Prostate gland (tissue), 2 donors: ENCODE measurements at regions not wholly inside any gene's neighbourhood (a gene's known extent, or its start where the extent isn't known, plus 50 kb on each side); places are given as distances from the start of the nearest gene placed in this dataset.

Source experiments
- DNase-seq: peaks from one replicate; pipeline ENCODE4 v3.0.0-alpha.2; 2019; ENCODE audit warnings: low spot score
- H3K27ac ChIP-seq, 2 donors: fragments of 200-600 bp; sonication (generic); 2 replicates each; pipeline ENCODE4 v1.5.1; 2017 to 2019
- H3K27me3 ChIP-seq: fragments of 200-600 bp; sonication (generic); replicated peaks from 2 replicates; pipeline ENCODE4 v1.5.1; 2019; ENCODE audit not compliant: insufficient read depth
- H3K36me3 ChIP-seq, 2 donors: fragments of 200-600 bp; sonication (generic); 1 replicate in 1 of 2; 2 replicates in 1 of 2; pipeline versions ENCODE4 v1.5.1 to v1.8.1; 2017 to 2019
- H3K4me1 ChIP-seq: fragments of 200-600 bp; sonication (generic); replicated peaks from 2 replicates; pipeline ENCODE4 v1.5.1; 2019
- H3K4me3 ChIP-seq, 2 donors: fragments of 200-600 bp; sonication (generic); 2 replicates each; pipeline ENCODE4 v1.5.1; 2017 to 2019
- H3K9me3 ChIP-seq: fragments of 200-600 bp; sonication (generic); 2 replicates; pipeline ENCODE4 v1.5.1; 2017
- CTCF ChIP-seq, 4 experiments: fragments of 200-600 bp in 2 of 4; fragments of 450-650 bp in 2 of 4; sonication (generic) in 2 of 4; IDR thresholded peaks; 1 replicate in 3 of 4; 2 replicates in 1 of 4; pipeline ENCODE4 v1.5.1; 2016 to 2019; ENCODE audit warnings: antibody characterized with exemption in 4 of 4, mild to moderate bottlenecking in 2 of 4, moderate library complexity in 2 of 4
- POLR2A ChIP-seq: fragments of 450-650 bp; IDR thresholded peaks from one replicate; pipeline ENCODE4 v1.6.1; 2016; ENCODE audit warnings: antibody characterized with exemption, mild to moderate bottlenecking
- POLR2AphosphoS5 ChIP-seq: sonication (generic); formaldehyde crosslinking; IDR thresholded peaks from one replicate; pipeline ENCODE4 v1.6.1; 2017; ENCODE audit warnings: antibody characterized with exemption
- WGBS: methylation state at CpG from one replicate; pipeline ENCODE4 v1.1.5; 2018; 5-methylcytosine and 5-hydroxymethylcytosine counted together
- intact Hi-C: fragments of 100-400 bp; cut with DNase I; formaldehyde crosslinking; loops from one replicate; pipeline ENCODE4 v1.14.2; 2022

DNA sequence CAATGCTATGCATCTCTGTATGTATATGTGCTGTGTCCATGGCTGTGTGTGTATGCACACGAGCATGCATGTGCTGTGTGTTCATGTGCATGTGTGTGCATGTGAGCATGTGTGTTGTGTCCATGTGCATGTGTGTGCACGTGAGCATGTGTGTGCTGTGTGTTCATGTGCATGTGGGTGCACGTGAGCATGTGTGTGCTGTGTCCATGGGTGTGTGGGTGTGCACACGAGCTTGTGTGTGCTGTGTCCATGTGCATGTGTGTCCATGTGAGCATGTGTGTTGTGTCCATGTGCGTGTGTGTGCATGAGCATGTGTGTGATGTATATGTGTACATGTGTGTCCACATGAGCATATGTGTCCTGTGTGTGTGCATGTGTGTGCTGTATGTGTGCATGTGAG is 414.4 kb upstream of the SALL3 start:
- Histone ChIP-seq H3K36me3 (no peaks in the 10 kb centered on the region), H3K4me1 (no peaks in the 10 kb centered on the region), H3K27ac (no peak overlapping the region), H3K27me3 (no peaks in the 10 kb centered on the region), H3K9me3 (no peaks in the 10 kb centered on the region), H3K4me3 (no peak overlapping the region)
- intact Hi-C loops: no loop called here
- no peak for DNase-seq
- 96% methylated on average over 5 of the region's 5 CpGs for WGBS
- TF ChIP-seq POLR2A (no peak), CTCF (IDR thresholded peaks at IDR 0.05) (no peak), POLR2AphosphoS5 (no peak)

- Histone ChIP-seq H3K27me3 (no peaks in the 10 kb centered on the region), H3K9me3 (no peaks in the 10 kb centered on the region), H3K4me3 (no peak overlapping the region), H3K4me1 (no peaks in the 10 kb centered on the region), H3K27ac (no peak overlapping the region), H3K36me3 (no peaks in the 10 kb centered on the region)
- intact Hi-C loops: no loop called here
- DNase-seq: no peak
- TF ChIP-seq POLR2AphosphoS5 (no peak), CTCF (IDR thresholded peaks at IDR 0.05) (no peak)
- 89% methylated on average over 1 of the region's 1 CpG for WGBS
Observed at GRCh38 chr18:78566065-78566464, 413.6 kb upstream of the SALL3 start.

DNA sequence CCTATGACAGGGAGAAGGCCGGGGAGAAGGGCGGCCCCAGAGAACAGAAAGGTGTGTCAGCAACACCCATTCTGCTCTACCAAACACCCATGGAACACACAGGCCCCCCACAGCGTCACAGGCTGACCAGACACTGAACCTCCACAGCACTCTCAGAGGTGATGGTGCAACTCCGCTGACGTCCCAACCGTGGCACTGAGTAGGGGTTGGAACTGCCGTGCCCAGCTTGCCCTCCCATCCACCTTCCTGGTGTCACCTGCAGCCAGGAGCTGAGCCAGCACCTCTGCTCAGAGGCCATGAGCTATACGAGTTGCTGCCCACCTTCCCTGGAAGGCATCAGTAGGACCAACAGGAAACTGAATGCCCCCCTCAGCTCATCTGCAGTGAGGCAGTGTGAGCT is 412.9 kb upstream of the SALL3 start:
- Histone ChIP-seq H3K9me3 (no peaks in the 10 kb centered on the region), H3K27ac (no peak overlapping the region), H3K4me1 (no peaks in the 10 kb centered on the region), H3K4me3 (no peak overlapping the region), H3K36me3 (no peaks in the 10 kb centered on the region), H3K27me3 (no peaks in the 10 kb centered on the region)
- WGBS: 76% methylated on average over 8 of the region's 8 CpGs
- DNase-seq: no peak
- no peak for TF ChIP-seq POLR2A
- no peak for TF ChIP-seq CTCF (IDR thresholded peaks at IDR 0.05)
- TF ChIP-seq POLR2AphosphoS5: no peak
- intact Hi-C loops: no loop called here

GRCh38 chr18:78571063-78571785 is 408.4 kb upstream of the SALL3 start:
- no peak for DNase-seq
- H3K9me3 ChIP-seq: no peaks in the 10 kb centered on the region
- no peaks in the 10 kb centered on the region for H3K27me3 ChIP-seq
- H3K36me3 ChIP-seq: no peaks in the 10 kb centered on the region
- TF ChIP-seq POLR2A (no peak), POLR2AphosphoS5 (no peak), CTCF (IDR thresholded peaks at IDR 0.05) (no peak)
- H3K4me3 ChIP-seq: no peak overlapping the region
- no peaks in the 10 kb centered on the region for H3K4me1 ChIP-seq
- 92% methylated on average over 13 of the region's 13 CpGs for WGBS
- H3K27ac ChIP-seq: no peak overlapping the region
- intact Hi-C loops: no loop called here

GRCh38 chr18:78571831-78572347 is 407.7 kb upstream of the SALL3 start:
- Histone ChIP-seq H3K36me3 (no peaks in the 10 kb centered on the region), H3K4me3 (no peak overlapping the region), H3K9me3 (no peaks in the 10 kb centered on the region), H3K27me3 (no peaks in the 10 kb centered on the region), H3K4me1 (no peaks in the 10 kb centered on the region), H3K27ac (no peak overlapping the region)
- WGBS: 94% methylated on average over 17 of the region's 17 CpGs
- TF ChIP-seq POLR2AphosphoS5: no peak
- TF ChIP-seq POLR2A: no peak
- TF ChIP-seq CTCF (IDR thresholded peaks at IDR 0.05): no peak
- intact Hi-C loops: no loop called here
- DNase-seq: no peak
